ENCODE measurements at regions not wholly inside any gene's neighbourhood (a gene's known extent, or its start where the extent isn't known, plus 50 kb on each side); places are given as distances from the start of the nearest gene placed in this dataset.

- WGBS: 87% methylated on average over 8 of the region's 8 CpGs
- H3K9ac ChIP-seq (ENCODE audit: low read depth in 1 of 2, low read length in 2 of 2): no peak overlapping the region
- TF ChIP-seq JUND (IDR thresholded peaks at IDR 0.05): no peak
- TF ChIP-seq FOXA1 (IDR thresholded peaks at IDR 0.05): no peak
- TF ChIP-seq GABPA (IDR thresholded peaks at IDR 0.05 in 1 of 2, conservative IDR thresholded peaks at IDR 0.05 in 1 of 2): no peak
- no peak for TF ChIP-seq SP1 (IDR thresholded peaks at IDR 0.05)
- TF ChIP-seq EGR1 (IDR thresholded peaks at IDR 0.05; ENCODE audit: low read depth in 2 of 2): no peak
- no peak for TF ChIP-seq HNF4A (conservative IDR thresholded peaks at IDR 0.05)
- TF ChIP-seq MAX (IDR thresholded peaks at IDR 0.05): no peak
- TF ChIP-seq CTCF (IDR thresholded peaks at IDR 0.05; ENCODE audit: low read depth, low read length, missing input control): no peak
- TF ChIP-seq YY1 (IDR thresholded peaks at IDR 0.05): no peak
- TF ChIP-seq RAD21 (IDR thresholded peaks at IDR 0.05): no peak
- H3K27me3 ChIP-seq (ENCODE audit: control insufficient read depth in 4 of 4, insufficient read depth in 4 of 4, low read length in 3 of 4): peaks cover 0 to 7% (median 2%) of the 10 kb centered on the region in 4 donors
- H3K9me3 ChIP-seq (ENCODE audit: control insufficient read depth in 4 of 4, low read length in 3 of 4): no peaks in the 10 kb centered on the region
- H3K4me3 ChIP-seq (ENCODE audit: low read depth in 1 of 3, low read length in 3 of 3): no peak overlapping the region
- peaks cover 0 to 8% (median 7%) of the 10 kb centered on the region in 4 donors for H3K4me1 ChIP-seq (ENCODE audit: control insufficient read depth in 4 of 4, insufficient read depth in 4 of 4, low read length in 3 of 4)
- no peak overlapping the region for H3K27ac ChIP-seq (ENCODE audit: low read depth in 1 of 2, low read length in 2 of 2)
- H3K36me3 ChIP-seq (ENCODE audit: control insufficient read depth in 4 of 4, insufficient read depth in 3 of 4, low read depth in 1 of 4, low read length in 3 of 4): no peaks in the 10 kb centered on the region
- DNase-seq (ENCODE audit: low spot score): no peak
These were observed 253.8 kb upstream of the CADM1 start for GRCh38 chr11:115758011-115758410.

GRCh38 chr11:115751243-115752015 is 247.2 kb upstream of the CADM1 start:
- no peak overlapping the region for H3K4me3 ChIP-seq (ENCODE audit: low read depth in 1 of 3, low read length in 3 of 3)
- H3K27ac ChIP-seq (ENCODE audit: low read depth in 1 of 2, low read length in 2 of 2): no peak overlapping the region
- WGBS: 74% methylated on average over 6 of the region's 6 CpGs
- no peaks in the 10 kb centered on the region for H3K4me1 ChIP-seq (ENCODE audit: control insufficient read depth in 4 of 4, insufficient read depth in 4 of 4, low read length in 3 of 4)
- H3K9me3 ChIP-seq (ENCODE audit: control insufficient read depth in 4 of 4, low read length in 3 of 4): no peaks in the 10 kb centered on the region
- no peak for DNase-seq (ENCODE audit: low spot score)
- H3K36me3 ChIP-seq (ENCODE audit: control insufficient read depth in 4 of 4, insufficient read depth in 3 of 4, low read depth in 1 of 4, low read length in 3 of 4): no peaks in the 10 kb centered on the region
- no peak for TF ChIP-seq MAX (IDR thresholded peaks at IDR 0.05)
- no peak for TF ChIP-seq EGR1 (IDR thresholded peaks at IDR 0.05; ENCODE audit: low read depth in 2 of 2)
- TF ChIP-seq RAD21 (IDR thresholded peaks at IDR 0.05): no peak
- no peak for TF ChIP-seq REST (IDR thresholded peaks at IDR 0.05)
- TF ChIP-seq SP1 (IDR thresholded peaks at IDR 0.05): no peak
- TF ChIP-seq FOXA1 (IDR thresholded peaks at IDR 0.05): no peak
- TF ChIP-seq FOXA2 (IDR thresholded peaks at IDR 0.05): no peak
- no peak for TF ChIP-seq ATF3 (IDR thresholded peaks at IDR 0.05)
- H3K9ac ChIP-seq (ENCODE audit: low read depth in 1 of 2, low read length in 2 of 2): no peak overlapping the region
- peaks cover 0 to 2% (median 0%) of the 10 kb centered on the region in 4 donors for H3K27me3 ChIP-seq (ENCODE audit: control insufficient read depth in 4 of 4, insufficient read depth in 4 of 4, low read length in 3 of 4)
